ENCODE measurements at regions not wholly inside any gene's neighbourhood (a gene's known extent, or its start where the extent isn't known, plus 50 kb on each side); places are given as distances from the start of the nearest gene placed in this dataset.

DNA sequence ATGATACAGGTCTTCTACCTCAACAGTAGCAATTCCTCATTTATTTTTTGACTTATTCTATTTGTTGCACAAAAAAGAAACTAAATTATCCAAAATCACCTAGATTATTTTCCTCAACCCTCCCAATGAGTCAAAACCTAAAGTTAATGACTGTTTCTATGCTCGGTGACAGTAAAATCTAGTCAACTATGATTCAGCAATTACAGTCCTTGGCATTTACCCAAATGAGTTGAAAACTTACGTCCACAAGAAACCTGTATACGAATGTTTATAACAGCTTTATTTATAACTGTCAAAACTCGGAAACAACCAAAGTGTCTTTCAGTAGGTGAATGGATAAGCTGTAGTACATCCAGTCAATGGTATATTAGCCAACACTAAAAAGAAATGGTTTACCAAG is 439.3 kb downstream of the CBLN2 start:
- TF ChIP-seq, protein P1, sequence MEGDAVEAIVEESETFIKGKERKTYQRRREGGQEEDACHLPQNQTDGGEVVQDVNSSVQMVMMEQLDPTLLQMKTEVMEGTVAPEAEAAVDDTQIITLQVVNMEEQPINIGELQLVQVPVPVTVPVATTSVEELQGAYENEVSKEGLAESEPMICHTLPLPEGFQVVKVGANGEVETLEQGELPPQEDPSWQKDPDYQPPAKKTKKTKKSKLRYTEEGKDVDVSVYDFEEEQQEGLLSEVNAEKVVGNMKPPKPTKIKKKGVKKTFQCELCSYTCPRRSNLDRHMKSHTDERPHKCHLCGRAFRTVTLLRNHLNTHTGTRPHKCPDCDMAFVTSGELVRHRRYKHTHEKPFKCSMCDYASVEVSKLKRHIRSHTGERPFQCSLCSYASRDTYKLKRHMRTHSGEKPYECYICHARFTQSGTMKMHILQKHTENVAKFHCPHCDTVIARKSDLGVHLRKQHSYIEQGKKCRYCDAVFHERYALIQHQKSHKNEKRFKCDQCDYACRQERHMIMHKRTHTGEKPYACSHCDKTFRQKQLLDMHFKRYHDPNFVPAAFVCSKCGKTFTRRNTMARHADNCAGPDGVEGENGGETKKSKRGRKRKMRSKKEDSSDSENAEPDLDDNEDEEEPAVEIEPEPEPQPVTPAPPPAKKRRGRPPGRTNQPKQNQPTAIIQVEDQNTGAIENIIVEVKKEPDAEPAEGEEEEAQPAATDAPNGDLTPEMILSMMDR (IDR thresholded peaks at IDR 0.05), result no peak
- TF ChIP-seq POLR2A (IDR thresholded peaks at IDR 0.05), result no peak
